H1 (cell line): ENCODE measurements at regions not wholly inside any gene's neighbourhood (a gene's known extent, or its start where the extent isn't known, plus 50 kb on each side); places are given as distances from the start of the nearest gene placed in this dataset.

Experiments
- ASH2L ChIP-seq: fragments of 200-600, 300-600 bp; sonication (generic); IDR thresholded peaks from one replicate; pipeline ENCODE4 v1.7.1; 2017; ENCODE audit warnings: low read length
- ATF2 ChIP-seq: IDR thresholded peaks from 2 replicates; pipeline ENCODE4 v1.6.1; 2012; ENCODE audit warnings: low read length, inconsistent platforms
- CHD2 ChIP-seq: IDR thresholded peaks from 2 replicates; pipeline ENCODE4 v1.6.1; 2012; ENCODE audit warnings: low read length, improper control_type of control experiment
- EGR1 ChIP-seq: IDR thresholded peaks from 2 replicates; pipeline ENCODE4 v1.6.1; 2011; ENCODE audit warnings: low read depth, low read length, borderline replicate concordance
- HDAC2 ChIP-seq, 2 experiments: fragments of 300-600 bp in 1 of 2; sonication (generic) in 1 of 2; IDR thresholded peaks; 2 replicates each; pipeline ENCODE4 v1.6.1; 2011 to 2012; ENCODE audit warnings: low read depth in 2 of 2, low read length in 2 of 2, mild to moderate bottlenecking in 2 of 2, moderate library complexity in 2 of 2, borderline replicate concordance in 1 of 2, inconsistent platforms in 1 of 2
- JUND ChIP-seq: IDR thresholded peaks from 2 replicates; pipeline ENCODE4 v1.6.1; 2011; ENCODE audit warnings: mild to moderate bottlenecking, improper control_type of control experiment, low read length
- KDM5A ChIP-seq: fragments of 200-600 bp; IDR thresholded peaks from 2 replicates; pipeline ENCODE4 v1.7.1; 2012; ENCODE audit warnings: mild to moderate bottlenecking, low read length, inconsistent platforms, mixed read lengths
- RBBP5 ChIP-seq: IDR thresholded peaks from 2 replicates; pipeline ENCODE4 v1.7.1; 2012; ENCODE audit warnings: low read depth, mild to moderate bottlenecking, inconsistent platforms, low read length, moderate library complexity, borderline replicate concordance
- RFX5 ChIP-seq: IDR thresholded peaks from 2 replicates; pipeline ENCODE4 v1.6.1; 2011; ENCODE audit warnings: low read depth, low read length, improper control_type of control experiment, borderline replicate concordance
- SP1 ChIP-seq: IDR thresholded peaks from 2 replicates; pipeline ENCODE4 v1.6.1; 2011; ENCODE audit warnings: low read depth, low read length
- TF ChIP-seq, protein P1 (sequence below): fragments of 300-600 bp; sonication (generic); IDR thresholded peaks from 2 replicates; pipeline ENCODE4 v1.7.1; 2012; ENCODE audit warnings: low read length, moderate library complexity, mild to moderate bottlenecking, inconsistent platforms; ENCODE audit not compliant: insufficient replicate concordance

DNA sequence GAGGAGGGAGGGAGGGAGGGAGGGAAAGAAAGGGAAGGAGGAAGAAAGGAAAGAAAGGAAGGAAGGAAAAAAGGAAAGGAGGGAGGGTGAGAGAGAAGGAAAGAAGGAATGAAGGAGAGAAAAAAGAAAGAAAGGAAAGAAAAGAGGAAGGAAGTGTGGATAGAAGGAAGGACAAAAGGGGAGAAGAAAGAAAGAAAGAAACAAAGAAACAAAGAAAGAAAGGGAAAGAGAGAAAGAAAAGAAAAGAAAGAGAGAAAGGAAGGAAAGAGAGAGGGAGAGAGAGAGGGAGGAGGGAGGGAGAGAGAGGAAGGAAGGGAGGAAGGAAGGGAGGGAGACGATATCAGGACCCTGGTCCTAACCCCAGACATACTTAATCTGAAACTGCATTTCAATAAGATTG is 146.2 kb upstream of the ZC3H11B start (continued):
- TF ChIP-seq, protein P1, sequence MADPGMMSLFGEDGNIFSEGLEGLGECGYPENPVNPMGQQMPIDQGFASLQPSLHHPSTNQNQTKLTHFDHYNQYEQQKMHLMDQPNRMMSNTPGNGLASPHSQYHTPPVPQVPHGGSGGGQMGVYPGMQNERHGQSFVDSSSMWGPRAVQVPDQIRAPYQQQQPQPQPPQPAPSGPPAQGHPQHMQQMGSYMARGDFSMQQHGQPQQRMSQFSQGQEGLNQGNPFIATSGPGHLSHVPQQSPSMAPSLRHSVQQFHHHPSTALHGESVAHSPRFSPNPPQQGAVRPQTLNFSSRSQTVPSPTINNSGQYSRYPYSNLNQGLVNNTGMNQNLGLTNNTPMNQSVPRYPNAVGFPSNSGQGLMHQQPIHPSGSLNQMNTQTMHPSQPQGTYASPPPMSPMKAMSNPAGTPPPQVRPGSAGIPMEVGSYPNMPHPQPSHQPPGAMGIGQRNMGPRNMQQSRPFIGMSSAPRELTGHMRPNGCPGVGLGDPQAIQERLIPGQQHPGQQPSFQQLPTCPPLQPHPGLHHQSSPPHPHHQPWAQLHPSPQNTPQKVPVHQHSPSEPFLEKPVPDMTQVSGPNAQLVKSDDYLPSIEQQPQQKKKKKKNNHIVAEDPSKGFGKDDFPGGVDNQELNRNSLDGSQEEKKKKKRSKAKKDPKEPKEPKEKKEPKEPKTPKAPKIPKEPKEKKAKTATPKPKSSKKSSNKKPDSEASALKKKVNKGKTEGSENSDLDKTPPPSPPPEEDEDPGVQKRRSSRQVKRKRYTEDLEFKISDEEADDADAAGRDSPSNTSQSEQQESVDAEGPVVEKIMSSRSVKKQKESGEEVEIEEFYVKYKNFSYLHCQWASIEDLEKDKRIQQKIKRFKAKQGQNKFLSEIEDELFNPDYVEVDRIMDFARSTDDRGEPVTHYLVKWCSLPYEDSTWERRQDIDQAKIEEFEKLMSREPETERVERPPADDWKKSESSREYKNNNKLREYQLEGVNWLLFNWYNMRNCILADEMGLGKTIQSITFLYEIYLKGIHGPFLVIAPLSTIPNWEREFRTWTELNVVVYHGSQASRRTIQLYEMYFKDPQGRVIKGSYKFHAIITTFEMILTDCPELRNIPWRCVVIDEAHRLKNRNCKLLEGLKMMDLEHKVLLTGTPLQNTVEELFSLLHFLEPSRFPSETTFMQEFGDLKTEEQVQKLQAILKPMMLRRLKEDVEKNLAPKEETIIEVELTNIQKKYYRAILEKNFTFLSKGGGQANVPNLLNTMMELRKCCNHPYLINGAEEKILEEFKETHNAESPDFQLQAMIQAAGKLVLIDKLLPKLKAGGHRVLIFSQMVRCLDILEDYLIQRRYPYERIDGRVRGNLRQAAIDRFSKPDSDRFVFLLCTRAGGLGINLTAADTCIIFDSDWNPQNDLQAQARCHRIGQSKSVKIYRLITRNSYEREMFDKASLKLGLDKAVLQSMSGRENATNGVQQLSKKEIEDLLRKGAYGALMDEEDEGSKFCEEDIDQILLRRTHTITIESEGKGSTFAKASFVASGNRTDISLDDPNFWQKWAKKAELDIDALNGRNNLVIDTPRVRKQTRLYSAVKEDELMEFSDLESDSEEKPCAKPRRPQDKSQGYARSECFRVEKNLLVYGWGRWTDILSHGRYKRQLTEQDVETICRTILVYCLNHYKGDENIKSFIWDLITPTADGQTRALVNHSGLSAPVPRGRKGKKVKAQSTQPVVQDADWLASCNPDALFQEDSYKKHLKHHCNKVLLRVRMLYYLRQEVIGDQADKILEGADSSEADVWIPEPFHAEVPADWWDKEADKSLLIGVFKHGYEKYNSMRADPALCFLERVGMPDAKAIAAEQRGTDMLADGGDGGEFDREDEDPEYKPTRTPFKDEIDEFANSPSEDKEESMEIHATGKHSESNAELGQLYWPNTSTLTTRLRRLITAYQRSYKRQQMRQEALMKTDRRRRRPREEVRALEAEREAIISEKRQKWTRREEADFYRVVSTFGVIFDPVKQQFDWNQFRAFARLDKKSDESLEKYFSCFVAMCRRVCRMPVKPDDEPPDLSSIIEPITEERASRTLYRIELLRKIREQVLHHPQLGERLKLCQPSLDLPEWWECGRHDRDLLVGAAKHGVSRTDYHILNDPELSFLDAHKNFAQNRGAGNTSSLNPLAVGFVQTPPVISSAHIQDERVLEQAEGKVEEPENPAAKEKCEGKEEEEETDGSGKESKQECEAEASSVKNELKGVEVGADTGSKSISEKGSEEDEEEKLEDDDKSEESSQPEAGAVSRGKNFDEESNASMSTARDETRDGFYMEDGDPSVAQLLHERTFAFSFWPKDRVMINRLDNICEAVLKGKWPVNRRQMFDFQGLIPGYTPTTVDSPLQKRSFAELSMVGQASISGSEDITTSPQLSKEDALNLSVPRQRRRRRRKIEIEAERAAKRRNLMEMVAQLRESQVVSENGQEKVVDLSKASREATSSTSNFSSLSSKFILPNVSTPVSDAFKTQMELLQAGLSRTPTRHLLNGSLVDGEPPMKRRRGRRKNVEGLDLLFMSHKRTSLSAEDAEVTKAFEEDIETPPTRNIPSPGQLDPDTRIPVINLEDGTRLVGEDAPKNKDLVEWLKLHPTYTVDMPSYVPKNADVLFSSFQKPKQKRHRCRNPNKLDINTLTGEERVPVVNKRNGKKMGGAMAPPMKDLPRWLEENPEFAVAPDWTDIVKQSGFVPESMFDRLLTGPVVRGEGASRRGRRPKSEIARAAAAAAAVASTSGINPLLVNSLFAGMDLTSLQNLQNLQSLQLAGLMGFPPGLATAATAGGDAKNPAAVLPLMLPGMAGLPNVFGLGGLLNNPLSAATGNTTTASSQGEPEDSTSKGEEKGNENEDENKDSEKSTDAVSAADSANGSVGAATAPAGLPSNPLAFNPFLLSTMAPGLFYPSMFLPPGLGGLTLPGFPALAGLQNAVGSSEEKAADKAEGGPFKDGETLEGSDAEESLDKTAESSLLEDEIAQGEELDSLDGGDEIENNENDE = no peak
- no peak for TF ChIP-seq KDM5A
- TF ChIP-seq RFX5 = no peak
- TF ChIP-seq SP1 = no peak
- TF ChIP-seq RBBP5 = no peak
- TF ChIP-seq ASH2L = no peak
- TF ChIP-seq JUND = no peak
- no peak for TF ChIP-seq ATF2
- TF ChIP-seq HDAC2 (IDR thresholded peaks at IDR 0.05; ENCODE audit: borderline replicate concordance in 1 of 2, low read depth in 2 of 2, low read length in 2 of 2) = no peak
- no peak for TF ChIP-seq EGR1
- no peak for TF ChIP-seq CHD2
